GM12878 (cell line): ENCODE measurements at regions not wholly inside any gene's neighbourhood (a gene's known extent, or its start where the extent isn't known, plus 50 kb on each side); places are given as distances from the start of the nearest gene placed in this dataset.

ENCODE experiments used
- ATAC-seq: fragments of 200-7000 bp; cut with Tn5 transposase; 3 replicates; pipeline ENCODE4 v1.9.1; 2020; ENCODE audit warnings: mild to moderate bottlenecking, moderate library complexity
- BruUV-seq: library from RNA; stranded (reverse); fragments of 400-500 nt; replicated peaks from 2 replicates; lab custom pipeline; 2021; lab: Mats Ljungman, UMichigan
- CTCF ChIA-PET: fragments of 300-600 bp; sonication (Branson Sonifier 250); formaldehyde crosslinking; extraction: SDS; loops from one replicate; lab custom pipeline; 2021; ENCODE audit warnings: inconsistent platforms; lab: Yijun Ruan, JAX
- POLR2A ChIA-PET: fragments of 350-600 bp; formaldehyde crosslinking; extraction: SDS; loops from one replicate; lab custom pipeline; 2021; ENCODE audit warnings: inconsistent platforms; lab: Charles Lee
- RAD21 ChIA-PET: fragments of 300-600 bp; sonication (Branson Sonifier 250); formaldehyde crosslinking; loops from one replicate; lab custom pipeline; 2023; ENCODE audit warnings: antibody characterized with exemption; ENCODE audit not compliant: unreplicated experiment; lab: Charles Lee
- SMC1A ChIA-PET: fragments of 300-600 bp; sonication (Branson Sonifier 250); formaldehyde crosslinking; loops from one replicate; lab custom pipeline; 2023; ENCODE audit not compliant: unreplicated experiment, uncharacterized antibody; lab: Charles Lee
- DNase-seq: peaks from one replicate; pipeline ENCODE4 v3.0.0-alpha.2; 2011; ENCODE audit warnings: low read depth, low spot score
- FAIRE-seq: peaks from 3 replicates; lab custom pipeline; 2011; peaks lifted over from hg19 to GRCh38; lab: Jason Lieb, UNC
- H2AFZ ChIP-seq: 2 replicates; pipeline ENCODE4 v1.6.0; 2011; ENCODE audit warnings: low read depth, low read length, control low read depth; ENCODE audit not compliant: control insufficient read depth
- H3K27ac ChIP-seq: 2 replicates; pipeline ENCODE4 v1.5.1; 2011; ENCODE audit warnings: control low read depth; ENCODE audit not compliant: control insufficient read depth, insufficient read depth
- H3K27me3 ChIP-seq, 2 experiments: replicated peaks in 1 of 2; 2 replicates each; pipeline versions ENCODE4 v1.6.0 to v1.6.1; 2011; ENCODE audit warnings: low read length in 1 of 2; ENCODE audit not compliant: control insufficient read depth in 2 of 2, insufficient read depth in 2 of 2
- H3K36me3 ChIP-seq, 2 experiments: 2 replicates each; pipeline ENCODE4 v1.5.1; 2011; ENCODE audit warnings: low read length in 1 of 2; ENCODE audit not compliant: control insufficient read depth in 2 of 2, insufficient read depth in 2 of 2
- H3K4me1 ChIP-seq: 2 replicates; pipeline ENCODE4 v1.6.1; 2011; ENCODE audit warnings: mild to moderate bottlenecking, low read length, moderate library complexity, mixed read lengths; ENCODE audit not compliant: control insufficient read depth, insufficient read depth
- H3K4me2 ChIP-seq: 2 replicates; pipeline ENCODE4 v1.6.0; 2011; ENCODE audit warnings: control low read depth; ENCODE audit not compliant: control insufficient read depth, insufficient read depth
- H3K4me3 ChIP-seq: fragments of 200-600 bp; sonication (generic); 2 replicates; pipeline ENCODE4 v1.5.1; 2016
- H3K79me2 ChIP-seq: 2 replicates; pipeline ENCODE4 v1.6.0; 2011; ENCODE audit warnings: low read length; ENCODE audit not compliant: control insufficient read depth, insufficient read depth
- H3K9ac ChIP-seq: 2 replicates; pipeline ENCODE4 v1.8.0; 2011; ENCODE audit warnings: low read length, control low read depth, mixed read lengths; ENCODE audit not compliant: control insufficient read depth, insufficient read depth
- H3K9me3 ChIP-seq: replicated peaks from 3 replicates; pipeline ENCODE4 v1.5.1; 2011; ENCODE audit warnings: mild to moderate bottlenecking, low read length; ENCODE audit not compliant: control insufficient read depth, insufficient read depth
- H4K20me1 ChIP-seq: 2 replicates; pipeline ENCODE4 v1.6.0; 2011; ENCODE audit not compliant: control insufficient read depth, insufficient read depth
- ATF2 ChIP-seq: IDR thresholded peaks from 2 replicates; pipeline ENCODE4 v1.6.1; 2012; ENCODE audit warnings: low read length, inconsistent platforms
- BHLHE40 ChIP-seq, 2 experiments: fragments of 450-650 bp in 1 of 2; IDR thresholded peaks; 2 replicates each; pipeline ENCODE4 v1.6.1; 2011 to 2017; ENCODE audit warnings: low read depth in 2 of 2, borderline replicate concordance in 1 of 2, improper control_type of control experiment in 1 of 2, low read length in 1 of 2, mild to moderate bottlenecking in 1 of 2
- CBX3 ChIP-seq: fragments of 200-600 bp; sonication (generic); IDR thresholded peaks from 2 replicates; pipeline ENCODE4 v1.6.1; 2016; ENCODE audit warnings: low read depth, borderline replicate concordance
- CHD4 ChIP-seq: fragments of 200-600 bp; sonication (generic); IDR thresholded peaks from 2 replicates; pipeline ENCODE4 v1.6.1; 2016; ENCODE audit warnings: mild to moderate bottlenecking
- CREM ChIP-seq: IDR thresholded peaks from 2 replicates; pipeline ENCODE4 v1.6.1; 2014; ENCODE audit warnings: antibody characterized with exemption, low read depth
- ETV6 ChIP-seq, 2 experiments: fragments of 450-650 bp in 1 of 2; IDR thresholded peaks in 1 of 2; conservative IDR thresholded peaks in 1 of 2; 2 replicates each; pipeline ENCODE4 v1.6.1; 2014; ENCODE audit warnings: antibody characterized with exemption in 1 of 2, borderline replicate concordance in 1 of 2, low read depth in 1 of 2, mild to moderate bottlenecking in 1 of 2, moderate library complexity in 1 of 2
- GABPA ChIP-seq: IDR thresholded peaks from 2 replicates; pipeline ENCODE4 v1.6.1; 2014; ENCODE audit warnings: antibody characterized with exemption, low read depth, mild to moderate bottlenecking, inconsistent platforms
- IKZF2 ChIP-seq, 2 experiments: fragments of 450-650 bp; IDR thresholded peaks; 2 replicates each; pipeline ENCODE4 v1.6.1; 2017; ENCODE audit warnings: mild to moderate bottlenecking in 2 of 2, moderate library complexity in 2 of 2
- MEF2A ChIP-seq: IDR thresholded peaks from 2 replicates; pipeline ENCODE4 v1.6.1; 2011; ENCODE audit warnings: low read depth, mild to moderate bottlenecking, low read length, moderate library complexity; ENCODE audit not compliant: insufficient read depth
- MTA2 ChIP-seq: fragments of 450-650 bp; IDR thresholded peaks from 2 replicates; pipeline ENCODE4 v1.6.1; 2016; ENCODE audit warnings: low read depth, mild to moderate bottlenecking, moderate library complexity
- NFXL1 ChIP-seq: fragments of 450-650 bp; IDR thresholded peaks from 2 replicates; pipeline ENCODE4 v1.6.1; 2017; ENCODE audit warnings: antibody characterized with exemption, mild to moderate bottlenecking, borderline replicate concordance
- NRF1 ChIP-seq: conservative IDR thresholded peaks from 2 replicates; pipeline ENCODE4 v1.6.1; 2011; ENCODE audit warnings: mild to moderate bottlenecking, low read depth, low read length, improper control_type of control experiment
- SMAD1 ChIP-seq: fragments of 450-650 bp; IDR thresholded peaks from 2 replicates; pipeline ENCODE4 v1.6.1; 2018; ENCODE audit warnings: mild to moderate bottlenecking, low read depth; ENCODE audit not compliant: partially characterized antibody
- USF1 ChIP-seq: IDR thresholded peaks from 2 replicates; pipeline ENCODE4 v1.6.1; 2011; ENCODE audit warnings: borderline replicate concordance, low read depth, mild to moderate bottlenecking, moderate library complexity, mixed read lengths, low read length; ENCODE audit not compliant: insufficient read depth; ENCODE audit errors: extremely low read length
- WGBS: methylation state at CpG from one replicate; pipeline ENCODE4 v1.1.6; 2016; ENCODE audit warnings: low lambda C conversion rate; ENCODE audit not compliant: insufficient replicate concordance, insufficient coverage; ENCODE audit errors: missing lambda C conversion rate; 5-methylcytosine and 5-hydroxymethylcytosine counted together
- in situ Hi-C: fragments of 300-500 bp; cut with MboI; formaldehyde crosslinking; loops from 9 replicates; pipeline ENCODE4 v1.14.3; 2018; ENCODE audit warnings: mixed read lengths
- intact Hi-C: fragments of 100-400 bp; cut with micrococcal nuclease; formaldehyde crosslinking; loops from one replicate; pipeline ENCODE4 v1.14.2; 2022; ENCODE audit not compliant: unreplicated experiment

GRCh38 chr4:75195111-75195510, 262.2 kb downstream of the PARM1 start:
- in situ Hi-C loops = no loop called here
- TF ChIP-seq BHLHE40 (IDR thresholded peaks at IDR 0.05; ENCODE audit: borderline replicate concordance in 1 of 2, low read depth in 2 of 2, low read length in 1 of 2) (no peak), CHD4 (no peak), GABPA (no peak), CBX3 (no peak), NRF1 (no peak)
- WGBS = 43% methylated on average over 7 of the region's 7 CpGs
- Histone ChIP-seq H4K20me1 (no peaks in the 10 kb centered on the region), H3K27ac (no peak overlapping the region), H3K9me3 (no peaks in the 10 kb centered on the region), H3K36me3 (no peaks in the 10 kb centered on the region), H3K9ac (no peak overlapping the region), H3K4me3 (no peak overlapping the region), H3K27me3 (no peaks in the 10 kb centered on the region), H3K4me2 (no peak overlapping the region), H2AFZ (no peak overlapping the region), H3K4me1 (no peaks in the 10 kb centered on the region), H3K79me2 (no peaks in the 10 kb centered on the region)
- ChIA-PET SMC1A (interaction anchor here (0.6 kb wide), 1 partner anchor 323 kb away, joined by 3 read pairs; no protein-coding TSS in a partner anchor), POLR2A (no interaction called here), RAD21 (no interaction called here), CTCF (no interaction called here)
- no peak for ATAC-seq
- no peak for DNase-seq
- no TSS peak for BruUV-seq
- intact Hi-C loops = no loop called here
- no peak for FAIRE-seq

GRCh38 chr4:75194180-75194579, 261.3 kb downstream of the PARM1 start:
- H2AFZ ChIP-seq = no peak overlapping the region
- DNase-seq (no peak), ATAC-seq (no peak), FAIRE-seq (no peak)
- H3K79me2 ChIP-seq = no peaks in the 10 kb centered on the region
- intact Hi-C loops = no loop called here
- in situ Hi-C loops = no loop called here
- WGBS = 76% methylated on average over 8 of the region's 8 CpGs
- RAD21 ChIA-PET = no interaction called here
- POLR2A ChIA-PET = no interaction called here
- no peak overlapping the region for H3K4me3 ChIP-seq
- TF ChIP-seq NFXL1 (no peak), SMAD1 (no peak), CREM (no peak), ATF2 (no peak), MEF2A (no peak), IKZF2 (IDR thresholded peaks at IDR 0.05) (no peak), MTA2 (no peak), USF1 (no peak), ETV6 (conservative IDR thresholded peaks at IDR 0.05 in 1 of 2, IDR thresholded peaks at IDR 0.05 in 1 of 2; ENCODE audit: borderline replicate concordance in 1 of 2, low read depth in 1 of 2) (no peak)
- H3K9ac ChIP-seq = no peak overlapping the region
- H3K36me3 ChIP-seq = no peaks in the 10 kb centered on the region
- no peaks in the 10 kb centered on the region for H3K9me3 ChIP-seq
- H3K4me2 ChIP-seq = no peak overlapping the region
- CTCF ChIA-PET = no interaction called here
- H3K4me1 ChIP-seq = no peaks in the 10 kb centered on the region
- H4K20me1 ChIP-seq = no peaks in the 10 kb centered on the region
- no peak overlapping the region for H3K27ac ChIP-seq
- H3K27me3 ChIP-seq = no peaks in the 10 kb centered on the region
- SMC1A ChIA-PET = no interaction called here
- no TSS peak for BruUV-seq
